Suppressor macrophage (primary cell): ENCODE measurements at regions not wholly inside any gene's neighbourhood (a gene's known extent, or its start where the extent isn't known, plus 50 kb on each side); places are given as distances from the start of the nearest gene placed in this dataset.

Source experiments
- DNase-seq, 4 experiments: peaks; one replicate each; pipeline ENCODE4 v3.0.0-alpha.2; 2020 to 2022

DNA sequence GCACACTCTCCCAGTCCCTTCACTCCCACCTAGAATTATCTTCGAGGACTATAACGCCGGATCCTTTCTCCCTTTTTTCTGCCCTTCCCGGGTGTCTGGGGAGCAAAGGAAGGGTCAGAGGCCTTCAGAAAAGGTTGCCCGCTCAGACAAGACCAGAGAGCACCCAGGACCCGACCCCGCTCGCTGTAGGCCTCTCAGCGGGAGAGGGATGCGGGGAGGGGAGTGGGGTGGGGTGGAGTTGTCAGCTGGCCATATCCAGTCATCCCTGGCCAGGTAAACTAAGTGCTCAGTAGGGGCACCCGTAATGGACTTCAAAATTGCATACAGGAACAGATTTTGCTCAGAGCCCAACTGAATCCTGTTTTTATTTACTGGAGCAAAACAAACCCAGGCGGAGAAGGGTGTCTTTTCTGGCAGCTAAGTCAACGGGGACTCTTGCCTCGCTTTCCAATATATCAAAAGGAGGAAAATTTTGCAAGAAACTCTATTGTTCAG is 65.0 kb downstream of the NOL4 start:
- no peak for DNase-seq

DNA sequence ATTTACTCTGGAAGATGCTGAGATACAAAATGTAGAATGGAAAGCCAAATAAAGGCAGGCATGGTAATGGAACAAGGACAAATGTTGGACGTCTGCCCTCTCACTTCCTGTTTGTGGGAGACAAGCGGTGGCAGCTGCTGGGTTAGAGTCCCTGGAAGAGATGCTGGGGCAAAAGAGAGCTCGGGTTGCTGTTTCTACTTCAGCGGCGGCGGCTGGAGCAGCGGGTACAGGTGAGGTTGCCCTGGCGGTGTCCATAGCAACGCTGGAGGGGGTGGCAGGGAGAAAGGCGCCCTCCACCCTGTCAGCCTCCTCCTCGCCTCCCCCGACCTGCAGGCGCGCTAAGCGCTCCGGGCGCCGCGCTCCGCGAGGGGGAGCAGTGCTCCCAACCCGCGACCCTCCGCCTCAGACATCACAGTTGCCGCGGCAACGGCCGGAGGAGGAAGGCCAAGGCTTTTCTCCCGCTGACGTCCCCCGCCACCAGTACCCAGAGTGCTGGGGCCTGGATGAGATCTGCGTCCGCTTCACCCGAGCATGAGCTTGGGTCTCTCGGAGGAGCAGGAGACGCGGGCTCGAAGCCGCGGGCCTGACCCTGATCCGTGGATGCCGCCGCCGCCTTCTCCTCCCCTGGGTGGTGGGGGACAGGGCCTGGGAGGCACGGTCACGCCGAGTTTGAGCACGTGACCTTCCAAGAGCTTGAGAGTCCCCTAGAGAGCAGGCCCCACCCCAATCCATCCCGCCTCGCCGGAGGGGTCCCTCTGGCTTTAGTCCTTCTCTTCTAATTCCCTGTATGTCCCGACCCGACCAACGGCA is 65.6 kb downstream of the NOL4 start:
- DNase-seq: no peak

DNA sequence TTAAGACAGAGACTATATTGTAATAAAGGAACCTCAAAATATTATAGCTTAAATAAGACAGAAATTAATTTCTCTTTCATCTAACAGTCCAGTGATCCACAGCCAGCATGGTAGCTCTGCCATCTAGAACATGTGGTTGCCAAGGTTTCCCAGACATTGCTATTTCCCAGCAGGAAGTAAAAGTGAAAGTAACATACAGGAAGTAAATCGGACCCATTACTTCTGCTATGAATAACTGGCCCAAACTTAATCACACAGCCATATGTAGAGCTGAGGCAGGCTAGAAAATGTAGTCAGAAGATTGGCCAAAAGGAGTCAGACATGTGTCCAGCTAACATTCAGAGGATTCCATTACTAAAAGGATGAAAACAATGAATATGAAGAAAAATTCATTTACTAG is 71.0 kb downstream of the NOL4 start:
- peak in 1 of 4 experiments; percentile 7 for DNase-seq

DNA sequence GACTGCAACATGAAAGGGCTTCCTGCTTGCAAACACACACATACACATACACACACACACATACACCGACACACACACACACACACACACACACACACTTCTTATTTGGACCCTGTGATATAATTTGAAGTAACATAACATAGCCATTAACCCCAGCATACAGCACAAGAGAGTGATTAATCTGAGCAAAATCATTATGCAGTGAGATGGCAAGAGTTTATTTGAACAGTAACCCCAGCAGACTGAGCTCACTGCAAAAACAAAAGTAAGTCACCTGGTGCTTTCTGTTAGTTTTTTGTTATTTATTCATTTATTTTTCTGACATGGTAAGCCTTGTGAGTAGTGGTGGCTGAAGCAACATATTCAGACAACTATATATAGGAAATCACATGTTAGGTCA is 93.7 kb downstream of the NOL4 start:
- DNase-seq: no peak

DNA sequence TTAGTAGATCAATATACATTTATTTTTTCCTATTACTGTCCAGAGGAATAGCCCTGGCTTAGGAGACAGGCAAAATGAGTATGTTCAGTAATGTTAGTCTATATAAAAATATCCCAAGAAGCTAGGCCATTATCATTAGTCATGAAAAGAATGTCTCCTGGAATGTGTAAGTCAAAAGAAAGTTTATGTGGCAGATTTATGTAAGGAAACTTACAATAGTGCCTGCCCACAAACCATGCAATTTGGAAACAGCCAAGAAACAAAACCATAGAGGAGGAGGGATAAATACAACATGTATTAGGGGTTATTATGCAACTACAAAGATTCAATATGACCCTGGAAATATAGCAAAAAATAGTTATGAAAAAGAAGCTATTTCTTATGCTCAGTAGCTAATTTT is 96.3 kb downstream of the NOL4 start:
- no peak for DNase-seq

DNA sequence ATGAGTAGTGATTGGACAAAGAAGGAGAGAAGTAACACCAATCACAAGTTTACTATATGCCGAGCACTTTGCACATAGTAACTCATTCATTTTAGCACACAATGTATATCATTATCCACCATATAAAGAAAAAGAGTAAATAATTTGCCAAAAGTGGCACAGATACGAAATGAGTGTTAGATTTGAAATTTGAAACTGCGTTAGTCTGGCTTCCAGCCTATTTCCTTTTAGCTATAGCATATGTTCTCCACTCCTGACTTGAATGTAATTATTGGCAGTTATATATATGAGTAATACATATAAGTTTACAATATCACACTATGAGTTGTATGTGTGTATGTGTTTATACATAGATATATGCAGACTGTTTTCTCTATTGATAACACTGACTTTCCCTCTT is 98.6 kb downstream of the NOL4 start:
- DNase-seq: no peak

DNA sequence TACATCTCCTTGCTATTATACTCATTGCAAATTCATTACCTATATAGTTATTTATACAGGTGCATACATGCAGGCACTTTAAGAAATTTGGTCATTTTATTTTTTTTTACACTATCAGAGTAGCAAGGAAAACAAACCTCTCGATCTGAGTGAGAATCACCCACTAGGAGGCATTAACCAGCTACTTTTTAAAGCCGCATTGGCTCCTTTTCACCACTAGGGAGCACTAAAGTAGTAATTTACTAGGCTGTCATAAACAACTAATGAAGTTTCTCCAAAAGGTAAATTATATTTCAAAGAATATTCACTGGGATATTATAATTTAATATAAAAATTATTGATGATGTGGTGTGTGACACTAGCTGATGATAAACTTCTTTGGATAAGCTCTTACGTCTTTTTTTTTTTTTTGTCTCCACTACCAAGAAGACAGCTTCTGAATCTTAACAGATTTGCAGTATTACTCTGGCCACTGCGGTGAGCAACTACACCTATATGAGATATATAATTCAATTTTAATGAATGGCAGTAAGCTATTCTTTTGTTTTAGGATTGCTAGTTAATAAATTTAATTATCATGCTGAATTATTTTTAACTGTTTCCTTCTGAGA is 101.9 kb downstream of the NOL4 start:
- peak; percentile 58 to 73 (median 68) for DNase-seq

DNA sequence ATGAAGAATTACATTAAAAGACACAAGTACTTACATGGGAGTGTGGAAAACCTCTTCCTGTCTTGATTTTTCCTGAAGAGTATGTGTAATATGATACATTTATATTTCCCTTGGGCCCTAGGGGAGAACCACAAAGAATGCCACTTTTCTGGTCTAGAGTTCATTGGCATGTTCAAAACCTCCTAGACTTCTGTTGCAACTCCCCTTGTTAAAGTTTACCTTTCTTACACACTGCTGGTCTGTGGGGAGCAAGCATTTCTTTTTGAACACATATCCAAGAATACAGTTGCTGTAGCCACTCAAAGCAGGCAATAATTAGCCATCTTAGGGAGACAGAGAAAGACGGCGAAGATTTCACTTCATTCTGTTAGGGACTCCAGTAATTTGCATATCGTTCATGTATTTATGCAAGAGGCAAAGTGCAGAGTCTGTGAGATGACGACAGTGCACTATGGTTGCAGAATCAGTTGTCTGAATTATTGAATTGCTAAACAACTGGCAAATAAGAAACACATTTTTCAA is 103.5 kb downstream of the NOL4 start:
- no peak for DNase-seq

DNA sequence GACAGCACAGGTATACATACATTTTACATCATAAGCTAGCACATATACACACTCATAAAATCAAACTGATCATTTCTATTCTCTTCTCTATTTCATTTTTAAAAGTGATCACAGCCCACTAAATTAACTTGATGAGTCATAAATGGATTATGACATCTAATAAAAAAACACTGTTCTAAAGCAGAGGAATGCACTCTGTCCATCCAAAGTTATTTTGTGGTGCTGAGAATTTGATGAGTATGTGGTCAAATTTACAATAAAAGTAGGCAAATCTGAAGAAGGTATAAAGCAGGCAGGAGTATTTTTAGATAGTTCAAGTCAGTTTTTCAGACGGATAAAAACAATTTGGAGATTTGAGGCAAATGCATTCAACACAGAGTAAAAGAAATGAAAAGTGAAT is 104.4 kb downstream of the NOL4 start:
- DNase-seq: no peak

DNA sequence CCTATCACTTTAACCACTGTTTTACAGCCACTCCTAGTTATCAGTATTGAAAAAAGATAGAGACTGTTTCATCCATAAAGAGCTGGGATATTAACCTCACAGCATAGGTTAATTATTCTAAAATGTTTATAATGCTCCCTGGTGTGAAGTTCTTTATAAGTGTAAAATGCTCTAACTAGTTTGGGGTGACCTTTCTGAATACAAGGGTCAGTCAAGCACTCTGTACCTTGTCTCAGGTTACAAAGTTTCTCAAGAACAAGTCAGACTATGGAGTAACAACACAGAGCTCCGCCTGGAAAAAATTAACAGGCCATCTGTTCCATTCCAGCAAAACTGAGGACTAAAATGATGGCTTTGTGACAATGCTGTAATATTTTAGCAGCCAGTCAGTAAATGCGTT is 107.4 kb downstream of the NOL4 start:
- no peak for DNase-seq

DNA sequence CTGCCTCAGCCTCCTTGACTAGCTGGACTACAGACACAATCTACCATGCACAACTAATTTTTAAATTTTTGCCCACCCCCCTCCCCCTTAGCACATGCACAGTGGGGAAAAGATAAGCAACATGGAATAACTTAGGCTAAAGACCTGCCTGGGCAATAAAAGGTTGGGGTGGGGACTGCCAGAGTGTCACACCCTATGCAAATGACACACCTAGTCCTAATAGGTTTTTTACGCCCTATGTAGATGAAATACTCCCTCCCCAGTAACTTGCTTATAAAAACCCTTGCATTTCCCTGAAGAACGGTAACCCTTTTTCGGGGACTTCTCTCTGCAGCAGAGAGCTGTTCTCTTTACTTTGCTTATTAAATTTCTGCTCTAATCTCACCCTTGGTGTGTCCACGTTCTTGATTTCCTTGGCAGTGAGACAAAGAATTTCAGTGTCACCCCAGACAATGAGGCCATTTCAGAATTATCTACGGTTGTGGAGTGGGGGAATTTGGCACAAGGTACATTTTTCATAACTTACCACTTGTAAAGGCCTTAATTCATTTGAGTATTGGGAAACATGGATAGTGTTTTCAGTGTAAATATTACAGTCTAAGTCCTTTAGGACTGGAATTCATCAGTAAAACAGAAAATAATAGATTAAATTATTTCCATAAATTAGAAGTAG is 109.2 kb downstream of the NOL4 start:
- DNase-seq: no peak

DNA sequence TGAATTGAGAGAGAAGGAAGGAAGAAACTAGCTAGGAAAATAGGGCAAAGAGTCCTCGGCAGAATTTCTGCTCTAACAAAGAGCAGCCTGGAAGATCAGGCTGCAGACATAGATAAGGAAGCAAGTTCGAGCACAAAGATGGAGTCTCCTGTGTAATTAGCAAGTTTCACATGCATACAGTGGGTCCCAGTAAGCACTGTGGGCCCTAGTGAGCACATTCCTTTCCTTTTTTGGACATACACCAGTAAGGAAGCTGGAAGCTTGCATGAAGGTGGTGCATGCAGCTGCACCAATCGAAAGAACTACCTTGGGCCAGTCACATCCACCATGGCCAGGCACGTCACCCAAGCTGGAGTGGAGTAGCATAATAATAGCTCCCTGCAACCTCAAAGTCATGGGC is 109.7 kb downstream of the NOL4 start:
- no peak for DNase-seq

DNA sequence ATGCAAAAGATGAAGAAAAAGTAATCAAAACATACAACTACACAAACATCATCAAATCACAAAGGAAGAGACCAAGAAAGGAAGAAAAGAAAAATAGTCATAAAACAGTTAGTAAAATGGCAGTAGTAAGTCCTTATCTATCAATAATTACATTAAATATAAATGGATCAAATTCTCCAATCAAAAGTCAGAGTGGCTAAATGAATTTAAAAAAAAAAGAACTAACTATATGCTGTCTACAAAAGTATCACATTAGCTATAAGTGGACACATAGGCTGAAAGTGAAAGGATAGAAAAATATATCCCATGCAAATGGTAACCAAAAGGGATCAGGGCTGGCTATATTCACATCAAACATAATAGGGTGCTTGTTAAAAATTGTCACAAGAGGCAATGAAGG is 116.5 kb downstream of the NOL4 start:
- no peak for DNase-seq

DNA sequence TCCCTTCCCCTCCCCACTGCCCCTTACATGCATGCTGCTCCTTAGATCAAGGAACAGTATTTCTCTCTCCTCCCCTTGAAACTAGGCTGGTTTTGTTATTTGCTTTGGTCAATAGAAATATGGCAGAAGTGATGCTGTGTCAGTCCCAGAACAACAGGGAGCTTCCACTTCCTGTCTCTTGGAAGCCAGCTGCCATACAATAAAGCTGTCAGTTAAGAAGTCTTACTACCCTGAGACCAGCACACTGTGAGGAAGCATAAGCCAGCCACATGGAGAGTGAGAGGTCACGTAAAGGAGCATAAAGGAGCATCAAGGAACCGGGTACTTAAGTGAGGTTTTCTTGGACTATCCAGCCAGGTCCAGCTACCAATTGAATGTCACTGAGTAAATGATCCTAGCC is 126.6 kb downstream of the NOL4 start:
- no peak for DNase-seq

DNA sequence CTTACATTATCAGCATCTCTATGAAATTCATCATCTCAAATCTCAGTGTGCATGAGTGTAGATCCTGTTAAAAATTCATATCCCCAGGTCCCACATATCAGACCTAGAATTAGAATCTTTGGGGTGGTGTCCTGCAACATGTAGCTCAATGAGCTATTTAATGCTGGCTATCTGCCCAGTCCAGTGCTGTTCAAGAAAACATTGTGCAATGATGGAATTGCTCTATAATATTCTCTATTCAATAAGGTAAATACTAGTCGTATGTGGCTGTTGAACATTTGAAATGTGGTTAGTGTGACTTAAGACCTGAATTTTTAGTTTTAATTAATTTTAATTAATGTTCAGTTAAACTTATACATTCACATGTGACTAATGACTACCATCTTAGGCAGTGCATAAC is 127.4 kb downstream of the NOL4 start:
- DNase-seq: no peak

DNA sequence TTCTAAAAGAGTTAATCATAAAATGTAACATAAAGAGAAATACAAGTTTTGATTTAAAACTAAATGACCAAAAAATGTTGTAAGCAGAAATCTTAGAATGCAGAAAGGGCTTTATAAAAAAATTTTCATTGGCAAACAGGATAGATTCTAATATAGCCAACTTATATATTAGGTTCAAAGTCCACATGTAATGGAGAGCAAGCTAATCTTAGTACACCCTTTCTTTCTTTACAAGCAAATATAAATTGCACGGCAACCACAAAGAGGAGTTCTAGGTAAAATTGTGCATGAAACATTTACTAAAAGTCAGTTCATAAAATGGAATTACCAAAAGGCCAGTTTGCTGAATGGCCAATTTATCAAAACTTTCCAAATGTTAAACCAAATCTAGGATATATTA is 130.6 kb downstream of the NOL4 start:
- DNase-seq: no peak

DNA sequence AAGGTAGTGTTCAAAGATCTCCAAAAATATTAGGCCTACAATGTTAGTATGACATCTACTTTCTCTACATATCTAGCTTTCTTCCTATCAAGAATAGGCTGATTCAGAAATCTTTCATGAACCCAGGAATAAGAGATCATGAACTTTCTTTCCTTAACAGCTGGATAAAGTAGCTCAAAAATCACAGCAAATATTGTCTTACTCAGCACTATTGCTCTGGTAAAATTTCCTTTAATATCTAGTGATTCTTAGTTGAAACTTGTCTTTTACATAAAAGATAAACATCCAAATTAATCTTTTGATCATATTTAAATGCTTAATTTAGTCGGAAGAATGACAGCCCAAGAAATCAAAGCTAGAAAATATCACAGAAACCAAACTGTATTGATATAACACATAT is 131.9 kb downstream of the NOL4 start:
- DNase-seq: no peak

DNA sequence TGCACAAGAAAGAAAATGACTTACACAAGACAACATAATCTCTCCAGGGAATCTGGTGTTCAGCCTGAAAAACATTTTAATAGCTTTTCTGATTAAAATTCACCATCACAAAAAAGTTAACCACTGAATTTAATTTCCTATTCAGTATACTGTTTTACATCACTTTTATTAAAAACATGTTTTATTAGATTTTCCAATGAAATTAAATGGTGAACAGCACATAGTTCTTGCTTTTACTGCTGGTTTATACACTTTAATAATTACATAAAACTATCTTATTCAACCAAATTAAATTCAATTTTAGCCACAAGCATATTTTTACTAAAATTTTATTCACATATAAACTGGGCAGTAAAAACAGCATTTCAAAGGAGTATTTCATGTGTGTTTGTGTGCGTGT is 138.3 kb downstream of the NOL4 start:
- no peak for DNase-seq

DNA sequence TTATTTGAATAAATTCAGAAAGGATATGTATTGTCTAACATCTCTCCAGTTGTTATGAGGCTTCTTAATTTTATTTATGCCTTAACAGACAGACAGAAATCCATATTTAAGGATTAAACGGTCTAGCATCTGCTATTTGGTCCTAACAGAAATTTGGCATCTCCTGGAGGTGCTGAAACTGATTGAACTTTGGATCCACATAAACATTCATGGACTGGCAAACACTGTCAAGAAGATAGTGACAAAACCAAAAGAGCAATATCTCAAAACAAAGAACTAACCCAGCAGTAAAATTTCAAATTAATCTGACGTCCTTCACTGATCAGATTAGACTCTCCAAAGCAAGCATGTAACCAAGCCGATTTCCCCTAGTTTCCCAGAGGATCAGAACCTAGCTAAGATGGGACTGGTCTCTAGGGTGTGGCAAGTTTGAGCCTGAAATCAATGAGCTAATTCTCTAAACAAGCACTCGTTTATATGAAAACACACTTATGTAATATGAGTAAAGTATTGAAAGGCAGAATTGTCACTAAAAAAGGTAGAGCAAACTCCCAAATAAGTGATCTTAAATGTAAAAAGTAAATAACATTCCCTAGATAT is 139.5 kb downstream of the NOL4 start:
- DNase-seq: no peak

DNA sequence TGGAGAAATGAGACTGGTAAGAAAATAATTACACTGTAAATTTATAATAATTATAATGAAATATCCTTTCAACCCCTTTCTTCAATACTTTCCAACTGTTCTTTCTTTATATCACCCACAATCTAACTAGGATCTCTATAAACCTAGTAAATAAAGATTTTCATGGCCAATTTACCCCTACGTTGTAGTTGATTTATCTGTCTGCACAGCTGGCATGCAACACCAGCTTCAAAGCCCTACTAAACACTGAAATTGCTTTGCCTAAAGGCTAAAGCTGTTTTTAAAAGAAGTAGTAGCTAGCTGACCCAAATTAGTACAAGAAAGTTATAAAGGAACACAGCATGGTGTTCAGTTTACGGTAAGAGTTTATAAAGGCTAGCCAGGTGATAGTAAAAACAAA is 140.1 kb downstream of the NOL4 start:
- DNase-seq: no peak

DNA sequence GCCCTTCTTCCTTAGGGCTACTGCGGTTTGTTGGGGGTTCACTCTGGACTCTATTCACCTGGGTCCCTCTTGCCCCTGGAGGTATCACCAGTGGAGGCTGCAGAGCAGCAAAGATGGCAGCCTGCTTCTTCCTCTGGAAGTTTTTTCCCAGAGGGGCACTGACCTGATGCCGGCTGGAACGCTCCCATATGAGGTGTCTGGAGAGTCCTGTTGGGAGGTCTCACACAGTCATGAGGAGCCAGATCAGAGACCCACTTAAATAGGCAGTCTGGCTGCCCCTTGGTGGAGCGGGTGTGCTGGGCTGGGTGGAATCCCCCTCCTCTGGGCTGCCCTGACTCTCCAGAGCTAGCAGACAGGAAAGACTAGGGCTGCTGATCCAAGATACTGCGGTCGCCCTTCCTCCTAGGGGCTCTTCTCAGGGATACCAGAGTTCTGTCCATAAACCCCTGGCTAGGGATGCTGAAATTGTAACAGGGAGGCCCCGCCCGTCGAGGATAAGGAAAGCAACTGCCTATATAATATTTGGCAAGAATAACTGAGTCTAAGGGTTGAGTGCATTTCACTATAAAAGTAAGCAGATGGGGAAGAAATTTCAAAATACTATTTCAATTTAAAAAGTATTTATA is 140.7 kb downstream of the NOL4 start:
- no peak for DNase-seq

DNA sequence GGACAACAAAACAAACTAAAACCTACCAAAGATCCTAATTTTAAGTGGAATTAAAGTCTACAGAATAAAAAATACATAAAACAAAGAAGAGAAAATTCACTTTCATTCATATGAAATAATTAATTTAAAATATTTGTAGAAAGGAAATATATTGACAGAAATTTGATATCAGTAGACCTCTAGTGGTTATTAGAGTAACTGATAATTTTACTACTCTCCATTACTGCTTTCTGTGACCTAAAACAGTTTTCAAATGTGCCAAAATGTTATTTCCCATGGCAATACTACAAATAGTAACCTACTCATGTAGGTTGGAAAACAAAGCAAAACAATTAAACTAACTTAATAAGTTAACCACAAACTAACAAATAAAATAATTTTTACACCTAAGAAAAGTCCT is 147.1 kb downstream of the NOL4 start:
- no peak for DNase-seq
